ENCODE measurements at regions not wholly inside any gene's neighbourhood (a gene's known extent, or its start where the extent isn't known, plus 50 kb on each side); places are given as distances from the start of the nearest gene placed in this dataset.

- no peak overlapping the region for H3K4ac ChIP-seq (ENCODE audit: low read depth, low read length)
- no peak overlapping the region for H2BK5ac ChIP-seq (ENCODE audit: insufficient read length, low read length)
- Mint-ChIP-seq H3K4me3 (no peak overlapping the region), H3K4me1 (peaks cover 9 to 10% of the 10 kb centered on the region in 2 experiments), H3K27ac (no peak overlapping the region), H3K27me3 (ENCODE audit: low read depth) (peaks cover 7% of the 10 kb centered on the region), H3K9me3 (no peaks in the 10 kb centered on the region), H3K36me3 (ENCODE audit: insufficient read depth in 1 of 3, low read depth in 3 of 3) (no peaks in the 10 kb centered on the region)
- H2BK20ac ChIP-seq (ENCODE audit: low read depth, low read length, poor library complexity, severe bottlenecking): no peak overlapping the region
- H3K23me2 ChIP-seq (ENCODE audit: insufficient read length, low read depth, low read length, poor library complexity, severe bottlenecking): no peaks in the 10 kb centered on the region
- no peak for DNase-seq
- no peak overlapping the region for H2AFZ ChIP-seq (ENCODE audit: low read length)
- H2BK12ac ChIP-seq (ENCODE audit: insufficient read length, low read depth, low read length): no peak overlapping the region
- H4K5ac ChIP-seq (ENCODE audit: insufficient read length, low read depth, low read length): no peak overlapping the region
- no peaks in the 10 kb centered on the region for H4K20me1 ChIP-seq (ENCODE audit: control insufficient read depth, insufficient read depth, insufficient read length)
- no peak for TF ChIP-seq CTCF (conservative IDR thresholded peaks at IDR 0.05)
- H3K56ac ChIP-seq (ENCODE audit: insufficient read length, low read depth, low read length): no peak overlapping the region
- no peak overlapping the region for H3K27ac ChIP-seq (ENCODE audit: insufficient read length, low read depth, low read length)
- no peaks in the 10 kb centered on the region for H3K27me3 ChIP-seq (ENCODE audit: insufficient read depth, low read length)
- H3K9ac ChIP-seq (ENCODE audit: extremely low read depth, insufficient read length, low read length): no peak overlapping the region
- no CpG with 5 or more reads among the region's 3 CpGs for WGBS (ENCODE audit: extremely low coverage, insufficient read length, low lambda C conversion rate)
- H3K9me3 ChIP-seq (ENCODE audit: control insufficient read depth, low read depth, low read length): no peaks in the 10 kb centered on the region
- H3K4me2 ChIP-seq (ENCODE audit: insufficient read depth, insufficient read length, low read length): no peak overlapping the region
- H3K23ac ChIP-seq (ENCODE audit: insufficient read length, low read depth, low read length): no peak overlapping the region
- H4K8ac ChIP-seq (replicated peaks; ENCODE audit: insufficient read length, low read depth, low read length): no peak overlapping the region
- H3T11ph ChIP-seq (ENCODE audit: low read length): no peak overlapping the region
- H3K79me2 ChIP-seq (ENCODE audit: insufficient read depth, low read length): no peaks in the 10 kb centered on the region
- H3K79me1 ChIP-seq (ENCODE audit: insufficient read depth, low read depth, low read length, poor library complexity, severe bottlenecking): no peaks in the 10 kb centered on the region
- H3K14ac ChIP-seq (ENCODE audit: insufficient read depth, low read length): no peak overlapping the region
- no peak overlapping the region for H2BK15ac ChIP-seq (ENCODE audit: low read depth, low read length)
- H3K4me1 ChIP-seq (ENCODE audit: insufficient read depth, low read length): no peaks in the 10 kb centered on the region
- H2BK120ac ChIP-seq (ENCODE audit: low read depth, low read length, poor library complexity, severe bottlenecking): no peak overlapping the region
- H4K91ac ChIP-seq (ENCODE audit: insufficient read length, low read depth, low read length): no peak overlapping the region
- no peak overlapping the region for H2AK5ac ChIP-seq (ENCODE audit: insufficient read length, low read length)
- no peak overlapping the region for H3K18ac ChIP-seq (ENCODE audit: insufficient read length, low read depth, low read length)
These were observed 196.5 kb downstream of the FAM76B start for GRCh38 chr11:95593111-95593510.
